Activated gamma-delta T cell treated with Interleukin-2 at 50 U/mL for 16 hours (primary cell): ENCODE measurements at regions not wholly inside any gene's neighbourhood (a gene's known extent, or its start where the extent isn't known, plus 50 kb on each side); places are given as distances from the start of the nearest gene placed in this dataset.

Source experiments
- DNase-seq: peaks from one replicate; pipeline ENCODE4 v3.0.0-alpha.2; 2020

- no peak for DNase-seq
These were observed 110.2 kb upstream of the GPC1 start for GRCh38 chr2:240325016-240326007.

DNA sequence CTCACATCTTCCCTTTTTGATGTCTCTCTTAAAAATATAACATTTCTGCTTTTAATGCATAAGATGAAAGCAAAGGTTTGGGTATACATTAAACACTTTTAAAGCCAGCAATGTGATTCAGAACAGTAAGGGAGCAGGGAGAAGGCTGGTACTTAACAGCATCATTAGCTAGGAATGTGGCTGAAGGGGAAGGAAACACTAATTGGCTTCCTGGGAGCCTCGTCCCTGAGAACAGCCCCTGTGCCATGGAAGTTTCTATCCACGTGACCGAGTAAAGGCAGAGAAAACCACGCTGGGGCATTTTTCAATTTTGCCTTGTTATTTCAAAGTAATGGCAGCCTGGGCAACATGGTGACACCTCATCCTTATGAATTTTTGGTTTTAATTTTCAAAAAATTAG is 109.2 kb upstream of the GPC1 start:
- no peak for DNase-seq

DNA sequence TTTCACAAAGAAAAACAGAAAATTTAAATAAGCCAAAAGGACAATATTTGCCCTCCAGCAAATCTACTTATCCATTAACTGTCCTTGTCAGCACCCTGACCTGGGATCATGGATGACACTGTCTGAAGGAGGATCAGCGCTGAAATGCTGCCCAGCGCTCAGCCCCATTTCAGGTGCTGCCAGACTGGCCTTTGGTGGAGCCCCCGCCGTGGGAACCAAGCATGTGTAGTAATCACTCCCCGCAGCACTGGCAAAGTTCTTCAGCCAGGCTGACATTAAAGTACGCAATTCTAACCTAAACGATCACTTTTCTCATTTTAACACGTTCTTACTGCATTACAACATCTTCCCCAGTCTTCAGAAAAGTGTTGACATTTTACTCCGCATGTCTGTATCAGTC is 108.6 kb upstream of the GPC1 start:
- DNase-seq = no peak

- DNase-seq = no peak
These were observed 107.9 kb upstream of the GPC1 start for GRCh38 chr2:240327566-240327965.

DNA sequence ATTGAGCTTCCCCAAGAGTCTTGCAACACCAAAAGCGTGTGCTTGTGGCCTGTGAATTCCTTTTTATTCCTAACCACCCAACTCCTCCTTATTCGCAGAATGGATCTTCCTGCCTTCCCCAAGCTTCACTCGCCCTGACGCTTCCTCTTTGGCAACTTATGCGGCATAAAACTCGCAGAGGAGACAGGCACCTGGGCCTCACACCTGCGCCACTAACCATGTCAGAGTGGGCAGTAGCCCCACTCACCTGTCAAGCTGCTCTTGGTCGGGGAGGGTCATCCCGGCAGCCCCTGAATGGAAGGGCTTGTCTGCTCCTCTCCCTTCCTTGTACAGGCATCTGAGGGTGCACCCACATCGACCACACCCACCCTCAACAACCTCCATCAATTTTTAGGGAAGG is 106.9 kb upstream of the GPC1 start:
- no peak for DNase-seq

- no peak for DNase-seq
These were observed 106.3 kb upstream of the GPC1 start for GRCh38 chr2:240329116-240329665.

GRCh38 chr2:240329778-240330177 is 105.7 kb upstream of the GPC1 start:
- DNase-seq = no peak

DNA sequence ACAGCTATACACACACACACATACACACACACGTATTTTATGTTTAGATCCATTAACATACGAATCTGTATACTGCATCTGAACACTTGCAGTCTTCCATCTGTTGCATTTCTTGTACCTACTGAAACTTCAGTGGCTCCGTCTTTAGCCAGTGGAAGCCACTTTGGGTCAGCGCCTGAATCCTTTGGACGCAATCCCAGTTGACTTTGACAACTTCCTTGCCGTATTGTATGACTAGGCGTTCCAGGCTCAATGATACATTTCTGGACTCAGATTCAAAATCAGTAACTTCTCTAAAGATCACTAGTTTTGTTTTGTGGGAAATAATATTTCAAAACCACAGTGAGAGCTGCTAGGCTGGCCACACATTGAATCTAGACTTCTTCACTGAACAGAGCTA is 101.5 kb upstream of the GPC1 start:
- no peak for DNase-seq

DNA sequence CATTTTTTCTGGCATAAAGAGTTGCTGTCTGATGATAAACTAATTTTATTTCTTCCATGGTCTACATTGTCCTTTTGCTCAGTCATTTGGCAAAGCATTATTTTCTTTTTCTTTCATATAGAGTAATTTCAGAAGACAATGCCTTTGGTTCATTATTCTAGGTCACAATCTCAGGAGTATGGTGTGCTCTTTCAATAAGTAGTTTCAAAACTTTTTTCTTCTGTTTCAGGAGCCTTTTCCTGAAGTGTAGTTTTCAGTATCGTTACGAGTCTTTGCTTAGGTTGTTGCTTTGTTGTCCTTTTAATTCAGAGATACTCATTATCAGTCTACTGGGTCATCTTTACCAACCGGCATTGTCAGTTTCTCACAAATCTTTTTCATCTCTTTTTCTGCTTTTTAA is 100.4 kb upstream of the GPC1 start:
- DNase-seq = no peak

DNA sequence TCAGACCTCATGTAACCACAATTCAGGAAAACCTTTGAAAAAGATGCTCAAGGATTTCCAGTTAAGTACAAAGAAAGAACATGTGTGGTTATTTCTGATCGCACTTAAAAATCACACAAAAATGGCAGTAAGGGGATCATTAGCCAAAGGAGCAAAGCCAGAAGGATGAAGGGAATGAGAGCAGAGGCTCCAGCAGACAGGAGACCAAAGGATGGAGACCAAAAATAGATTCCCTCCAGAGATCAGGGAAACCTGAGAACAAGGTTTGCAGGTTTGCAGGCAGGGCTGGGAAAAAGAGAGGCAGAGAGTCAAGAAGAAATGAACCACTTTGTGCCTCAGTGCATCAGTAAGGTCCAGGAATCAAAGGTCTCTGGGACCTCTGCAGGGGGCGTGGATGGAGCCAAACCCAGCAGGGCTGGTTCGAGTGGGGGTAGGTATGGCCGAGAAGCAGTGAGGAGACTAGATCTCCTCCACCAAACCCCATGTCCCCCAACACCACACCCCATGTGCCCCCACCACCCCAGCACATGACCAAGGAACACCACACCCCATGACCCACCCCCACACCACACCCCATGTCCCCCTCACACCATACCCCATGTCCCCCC is 98.5 kb upstream of the GPC1 start:
- no peak for DNase-seq

DNA sequence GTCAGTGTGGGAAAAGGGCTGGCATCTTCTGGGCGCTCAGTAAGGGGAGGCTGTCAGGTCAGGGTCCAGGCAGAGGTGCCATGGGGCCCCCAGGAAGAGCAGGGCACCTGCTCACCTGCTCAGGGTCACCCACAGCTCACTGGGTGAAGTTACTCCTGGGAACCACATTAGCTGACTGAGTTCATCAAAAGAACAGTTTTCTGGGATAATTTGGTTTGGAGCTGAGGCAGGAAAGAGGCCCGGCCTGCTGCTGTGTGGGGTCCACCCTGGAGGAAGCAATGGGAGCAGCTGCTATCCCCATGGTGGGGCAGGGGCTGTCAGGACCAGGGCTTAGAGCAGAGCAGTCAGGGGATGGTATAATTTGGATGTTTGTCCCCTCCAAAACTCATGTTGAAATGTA is 97.2 kb upstream of the GPC1 start:
- DNase-seq = no peak

- DNase-seq = no peak
These were observed 95.8 kb upstream of the GPC1 start for GRCh38 chr2:240339411-240340360.

DNA sequence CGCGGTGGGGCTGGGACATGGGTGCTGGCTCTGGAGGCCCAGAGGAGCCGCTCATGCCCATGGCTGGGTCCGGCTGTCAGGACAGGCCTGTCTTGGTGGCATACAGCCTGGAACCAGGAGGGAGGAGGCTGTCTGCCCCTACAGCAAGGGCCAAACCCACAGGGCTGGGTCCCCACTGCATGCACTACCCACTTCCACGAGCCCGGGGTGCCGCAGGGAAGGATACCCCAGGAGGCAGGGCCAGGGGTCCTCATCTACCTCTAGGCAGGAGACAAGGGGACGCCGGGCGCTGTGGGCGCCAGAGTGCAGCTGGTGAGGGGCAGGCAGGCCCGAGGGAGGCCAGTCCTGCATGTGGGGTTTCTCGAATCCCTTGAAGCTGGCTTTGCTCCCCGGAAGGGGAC is 95.1 kb upstream of the GPC1 start:
- DNase-seq = no peak

DNA sequence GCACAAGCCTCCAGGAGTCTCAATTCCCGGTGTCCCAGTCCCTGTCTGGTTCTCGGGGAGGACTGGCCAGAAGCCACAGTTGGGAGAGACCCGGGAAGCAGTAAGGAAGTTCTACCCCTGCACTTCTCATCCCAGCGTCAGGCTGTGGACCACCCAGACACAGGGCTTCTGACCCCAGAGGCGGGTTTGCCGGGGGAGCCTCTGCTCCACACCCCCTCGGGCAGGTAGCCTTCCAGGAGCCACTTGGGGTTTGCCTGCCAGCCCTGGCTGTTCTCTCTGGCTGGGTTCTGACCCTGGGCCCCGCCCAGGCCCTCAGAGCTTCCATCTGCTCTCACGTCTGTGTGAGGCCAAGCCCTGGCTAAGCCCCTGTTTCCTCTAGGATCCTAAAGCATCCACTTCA is 94.4 kb upstream of the GPC1 start:
- DNase-seq = no peak

DNA sequence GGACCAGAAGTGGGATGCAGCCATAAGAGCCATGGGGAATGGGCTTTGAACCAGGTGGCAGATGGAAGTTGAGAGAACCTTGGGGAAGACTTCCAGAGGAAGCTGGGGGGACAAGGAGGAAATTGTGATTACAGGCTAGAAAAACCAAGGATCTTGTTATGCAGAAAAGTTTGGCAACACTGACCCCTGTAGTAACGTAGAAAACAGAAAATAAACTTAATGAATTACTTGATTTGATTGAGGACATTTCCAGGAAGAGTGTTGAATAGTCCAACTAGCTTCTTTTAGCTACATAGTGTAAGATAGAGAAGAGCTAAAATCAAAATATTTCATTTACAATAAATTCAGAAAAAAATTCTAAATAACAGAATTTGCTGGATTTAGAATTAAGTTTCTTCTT is 91.9 kb upstream of the GPC1 start:
- DNase-seq = no peak

GRCh38 chr2:240344904-240345303 is 90.6 kb upstream of the GPC1 start:
- no peak for DNase-seq

DNA sequence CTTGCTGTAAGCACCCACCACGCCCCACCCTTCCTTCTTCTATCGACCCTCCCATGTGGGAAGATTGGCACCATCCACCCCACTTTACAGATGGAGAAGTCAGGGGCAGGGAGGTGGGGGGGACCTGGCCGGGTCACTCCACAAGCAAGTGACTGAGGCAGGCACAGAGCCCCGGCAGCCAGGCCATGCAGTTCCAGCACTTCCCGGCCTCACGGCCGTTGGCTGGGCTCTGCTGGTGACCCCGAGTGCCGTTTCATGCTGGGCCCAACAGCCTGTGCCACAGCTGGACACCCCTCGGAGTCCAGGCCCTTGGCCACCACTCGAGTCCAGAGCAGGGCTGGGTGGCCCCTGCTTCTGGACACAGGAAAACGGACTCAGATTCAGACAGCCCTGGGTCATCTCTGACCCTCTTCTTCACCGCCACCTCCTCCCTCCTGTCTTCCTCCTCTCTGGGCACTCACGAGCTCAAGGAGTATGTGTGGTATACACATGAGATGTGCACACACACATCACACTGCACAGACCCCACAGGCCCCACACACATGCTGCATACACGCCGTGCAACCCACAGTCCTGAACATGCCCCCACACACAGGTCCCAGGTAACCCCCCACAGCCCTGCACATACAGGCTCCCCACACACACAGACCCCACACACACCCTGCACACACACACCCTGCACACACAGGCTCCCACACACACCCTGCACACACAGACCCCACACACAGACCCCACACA is 89.3 kb upstream of the GPC1 start:
- DNase-seq = no peak

GRCh38 chr2:240346753-240347372 is 88.6 kb upstream of the GPC1 start:
- DNase-seq = no peak

DNA sequence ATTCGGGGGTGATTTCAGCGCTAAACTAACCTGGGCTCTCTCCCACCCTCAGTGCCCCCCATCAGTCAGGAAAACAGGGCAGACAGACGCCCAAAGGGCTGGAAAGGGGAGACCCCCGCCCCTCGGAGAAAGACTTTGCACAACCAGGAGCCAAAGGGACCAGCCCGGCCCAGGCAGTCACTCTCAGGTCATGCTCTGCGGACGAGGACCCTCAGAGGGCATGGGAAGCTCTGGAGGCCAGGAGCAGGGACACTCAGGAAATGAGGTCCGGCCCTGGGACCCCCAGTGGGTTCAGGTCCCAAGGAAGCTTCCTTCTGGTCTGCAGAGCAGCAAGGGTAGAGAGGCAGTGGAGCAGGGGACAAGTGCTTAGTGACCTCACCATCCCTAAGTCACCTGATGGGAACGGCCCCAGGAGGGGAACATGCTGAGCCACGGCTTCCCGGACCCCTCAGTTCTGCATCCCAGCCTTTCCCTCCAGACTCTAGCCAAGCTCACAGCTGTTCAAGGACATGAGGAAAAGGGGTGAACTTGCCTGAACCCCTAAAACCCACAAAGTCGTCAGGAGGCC is 88.0 kb upstream of the GPC1 start:
- no peak for DNase-seq

DNA sequence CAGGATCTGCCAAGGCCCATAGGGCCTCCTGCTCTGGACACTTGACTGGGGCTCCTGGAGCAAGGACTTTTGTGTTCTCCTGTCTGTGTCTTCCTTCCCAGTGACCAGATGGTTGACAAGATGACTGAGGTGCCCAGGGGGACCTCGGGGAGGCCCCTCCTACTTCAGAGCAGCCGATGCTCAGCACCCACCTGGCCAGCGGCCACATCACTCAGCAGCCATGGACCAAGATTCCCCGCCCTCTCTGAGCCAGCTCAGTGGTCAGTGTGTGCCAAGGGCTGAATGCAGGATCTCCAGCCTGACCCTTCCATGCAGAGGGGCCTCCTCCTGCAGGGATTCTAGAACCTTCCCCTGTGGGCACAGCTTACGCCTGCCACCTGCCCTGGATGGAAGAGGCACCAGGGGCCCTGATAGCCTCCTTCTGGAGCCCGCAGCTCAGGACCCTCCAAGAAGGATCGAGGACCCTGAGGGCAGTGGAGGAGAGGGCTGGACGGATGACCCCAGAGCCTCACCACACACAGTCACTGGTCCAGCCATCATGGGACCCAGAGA is 87.4 kb upstream of the GPC1 start:
- DNase-seq = no peak

- DNase-seq = no peak
These were observed 86.9 kb upstream of the GPC1 start for GRCh38 chr2:240348522-240348921.
